NCI-H2227 (cell line): ENCODE measurements at regions not wholly inside any gene's neighbourhood (a gene's known extent, or its start where the extent isn't known, plus 50 kb on each side); places are given as distances from the start of the nearest gene placed in this dataset.

Experiments
- DNase-seq: peaks from one replicate; lab custom pipeline; 2025; ENCODE audit not compliant: unreplicated experiment; lab: John Stamatoyannopoulos, UW

DNA sequence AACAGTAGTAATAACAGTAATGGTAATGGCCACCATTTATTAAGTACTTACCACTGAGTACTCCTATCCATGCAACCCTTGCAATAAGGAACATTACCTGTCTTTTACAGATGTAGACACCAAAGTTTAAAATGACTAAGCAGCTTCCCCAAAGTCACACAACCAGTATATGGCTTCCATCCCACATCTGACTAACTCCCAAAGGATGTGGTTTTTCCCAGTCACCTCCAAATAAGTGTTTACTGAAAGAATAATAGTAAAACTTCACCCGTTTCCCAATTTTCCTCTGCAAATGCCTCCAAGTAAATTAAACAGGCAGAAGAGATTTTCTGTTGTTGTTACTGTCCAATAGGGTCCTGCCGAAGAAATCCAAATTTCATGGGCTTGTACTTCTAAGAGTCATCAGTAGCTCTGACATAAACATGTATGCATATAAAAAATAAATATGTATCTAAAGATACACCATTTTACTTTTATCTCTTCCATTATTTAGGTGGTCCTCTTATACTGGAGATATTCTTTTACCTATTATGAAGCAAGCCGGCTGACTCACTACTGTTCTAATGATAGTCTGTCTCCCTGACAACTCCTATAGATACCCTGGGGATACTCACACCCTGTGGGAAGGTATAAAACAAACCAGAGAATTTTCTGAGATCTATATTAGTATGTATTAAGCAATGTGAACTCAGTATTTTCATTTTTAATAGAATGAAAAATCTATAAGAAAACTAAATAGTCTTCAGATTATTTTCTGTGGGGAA, 77.9 kb upstream of the ID4 start:
- DNase-seq, result no peak

DNA sequence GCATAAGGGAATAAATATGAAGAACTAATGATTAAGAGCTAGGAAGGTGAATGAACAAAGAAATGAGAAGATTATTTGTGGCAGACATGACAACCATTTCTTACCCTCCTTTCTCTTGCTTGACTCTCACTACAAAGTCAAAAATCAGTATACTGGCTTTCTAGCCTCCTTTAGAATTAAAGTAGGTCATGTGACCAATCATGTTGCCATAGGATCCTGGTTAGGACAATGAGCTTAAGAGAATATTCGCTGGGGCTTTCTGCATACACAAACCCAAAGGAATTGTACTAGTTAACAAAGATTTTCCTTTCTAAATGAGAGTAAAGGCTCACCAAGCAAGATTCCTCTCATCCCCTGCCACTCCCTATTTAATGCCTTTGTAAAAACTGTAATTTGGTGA, 76.0 kb upstream of the ID4 start:
- no peak for DNase-seq

DNA sequence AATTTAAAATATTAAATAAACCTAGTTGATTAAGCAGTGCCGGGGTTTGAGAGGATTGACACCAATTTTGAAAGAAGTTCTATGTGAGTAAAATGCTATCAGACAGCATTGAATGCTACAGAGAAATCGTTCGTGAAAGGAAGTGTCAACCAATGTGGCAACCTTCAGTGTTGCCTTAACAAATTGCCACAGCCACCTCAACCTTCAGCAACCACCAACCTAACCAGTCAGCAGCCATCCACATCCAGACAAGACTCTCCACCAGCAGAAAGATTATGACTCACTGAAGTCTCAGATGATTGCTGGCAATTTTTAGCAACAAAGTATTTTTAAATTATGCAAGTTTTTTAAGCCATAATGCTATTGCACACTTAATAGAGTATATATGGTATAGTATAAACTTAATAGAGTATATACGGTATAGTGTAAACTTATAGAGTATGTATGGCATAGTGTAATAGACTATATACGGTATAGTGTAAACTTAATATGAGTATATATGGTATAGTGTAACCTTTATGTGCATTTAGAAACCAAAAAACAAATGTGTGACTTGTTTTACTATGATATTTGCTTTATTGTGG, 65.3 kb upstream of the ID4 start:
- no peak for DNase-seq

DNA sequence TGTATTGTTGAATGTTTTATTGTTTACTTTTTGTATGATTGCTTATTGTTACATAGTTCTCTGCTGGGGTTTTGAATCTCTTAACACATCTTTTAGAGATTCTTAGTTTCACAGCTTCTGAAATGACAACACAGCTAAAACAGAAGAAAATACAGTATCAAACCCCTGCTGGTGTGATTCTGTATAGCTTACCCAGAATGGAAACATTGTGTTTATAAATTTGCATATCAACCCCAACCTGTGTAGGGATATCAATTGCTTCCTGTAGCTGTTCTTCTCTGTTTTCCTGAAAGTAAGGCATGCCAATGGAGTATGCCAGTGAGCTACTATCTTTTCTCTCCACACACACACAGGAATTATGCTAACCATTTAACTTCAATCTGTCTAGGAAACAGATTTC, 64.3 kb upstream of the ID4 start:
- DNase-seq, result no peak

DNA sequence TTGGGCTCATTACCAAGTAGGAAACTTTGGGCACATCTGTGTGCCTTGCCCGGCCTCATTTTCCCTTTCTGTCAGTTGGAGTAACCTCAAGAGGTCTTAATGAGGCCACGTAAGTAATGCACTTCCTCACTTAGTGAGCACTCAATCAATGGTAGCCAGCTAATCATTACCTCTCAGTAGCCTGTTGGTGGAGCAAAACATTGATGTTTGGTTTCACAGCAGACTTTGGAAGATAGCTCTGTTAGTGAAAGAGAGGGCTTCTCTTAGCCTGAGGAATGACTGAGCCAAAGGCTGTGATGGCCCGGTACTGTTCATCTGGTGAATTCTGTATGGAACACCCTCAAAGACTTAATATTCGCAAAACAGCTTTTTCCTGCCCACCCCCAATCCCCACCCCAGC, 55.9 kb upstream of the ID4 start:
- no peak for DNase-seq

DNA sequence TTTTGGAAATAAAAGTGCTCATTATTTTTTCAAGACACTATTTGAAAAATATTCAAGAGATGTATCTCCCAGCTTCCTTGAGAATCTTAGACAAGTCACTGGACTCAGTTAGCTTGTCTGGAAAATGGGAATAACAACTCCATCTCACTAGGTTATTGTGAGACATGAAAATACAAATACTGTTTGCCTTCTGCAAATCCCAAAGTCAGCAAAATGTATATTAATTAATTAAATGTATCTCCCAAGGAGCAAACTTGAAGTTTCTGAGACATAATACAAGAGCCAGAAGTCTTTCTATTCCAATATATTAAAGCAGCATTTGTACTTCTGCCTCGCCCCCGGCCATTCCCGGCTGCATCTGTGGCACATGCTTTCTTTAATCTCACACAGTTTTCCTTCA, 54.6 kb upstream of the ID4 start:
- no peak for DNase-seq
